ENCODE measurements at regions not wholly inside any gene's neighbourhood (a gene's known extent, or its start where the extent isn't known, plus 50 kb on each side); places are given as distances from the start of the nearest gene placed in this dataset.

DNA sequence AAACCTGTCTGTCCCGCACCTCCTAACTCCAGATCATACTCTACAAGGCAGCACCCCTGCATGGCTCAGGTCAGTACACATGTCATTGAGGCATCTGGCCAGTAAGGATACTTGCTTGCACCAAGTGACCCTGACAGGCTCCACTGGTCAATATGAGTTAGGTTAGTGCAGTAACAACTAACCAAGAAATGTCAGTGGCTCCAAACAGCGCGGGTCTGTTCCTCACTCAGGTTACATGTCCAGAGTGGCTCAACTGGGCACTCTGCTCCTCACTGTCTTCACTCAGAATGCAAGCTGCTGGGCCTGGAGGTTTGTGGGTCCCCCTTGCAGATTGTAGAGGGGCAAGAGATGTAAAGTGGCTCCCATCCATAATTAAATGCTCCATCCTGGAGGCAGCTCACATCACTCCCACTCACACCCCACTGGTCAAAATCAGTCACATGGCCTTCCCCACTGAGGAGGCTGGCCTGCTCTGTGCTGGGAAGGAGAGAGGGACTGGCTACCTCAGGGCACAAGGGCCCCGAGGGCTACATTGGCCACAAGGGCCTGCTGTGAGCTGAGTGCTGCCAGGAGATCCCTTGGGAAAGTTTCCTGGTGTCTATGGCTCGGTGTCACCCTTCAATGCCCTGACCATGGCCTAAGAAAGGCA is 109.1 kb upstream of the GDF10 start:
- Histone ChIP-seq H3K27me3 (no peaks in the 10 kb centered on the region), H3K4me1 (no peaks in the 10 kb centered on the region), H3K4me3 (no peak overlapping the region), H3K36me3 (no peaks in the 10 kb centered on the region), H3K27ac (no peak overlapping the region), H3K9me3 (no peaks in the 10 kb centered on the region)
- intact Hi-C loops (cut with DNase I) = no loop called here
- no peak for DNase-seq
- TF ChIP-seq POLR2AphosphoS5 (IDR thresholded peaks at IDR 0.05) (no peak), EP300 (IDR thresholded peaks at IDR 0.05) (no peak), POLR2A (IDR thresholded peaks at IDR 0.05) (no peak)
- TF ChIP-seq, protein P1, sequence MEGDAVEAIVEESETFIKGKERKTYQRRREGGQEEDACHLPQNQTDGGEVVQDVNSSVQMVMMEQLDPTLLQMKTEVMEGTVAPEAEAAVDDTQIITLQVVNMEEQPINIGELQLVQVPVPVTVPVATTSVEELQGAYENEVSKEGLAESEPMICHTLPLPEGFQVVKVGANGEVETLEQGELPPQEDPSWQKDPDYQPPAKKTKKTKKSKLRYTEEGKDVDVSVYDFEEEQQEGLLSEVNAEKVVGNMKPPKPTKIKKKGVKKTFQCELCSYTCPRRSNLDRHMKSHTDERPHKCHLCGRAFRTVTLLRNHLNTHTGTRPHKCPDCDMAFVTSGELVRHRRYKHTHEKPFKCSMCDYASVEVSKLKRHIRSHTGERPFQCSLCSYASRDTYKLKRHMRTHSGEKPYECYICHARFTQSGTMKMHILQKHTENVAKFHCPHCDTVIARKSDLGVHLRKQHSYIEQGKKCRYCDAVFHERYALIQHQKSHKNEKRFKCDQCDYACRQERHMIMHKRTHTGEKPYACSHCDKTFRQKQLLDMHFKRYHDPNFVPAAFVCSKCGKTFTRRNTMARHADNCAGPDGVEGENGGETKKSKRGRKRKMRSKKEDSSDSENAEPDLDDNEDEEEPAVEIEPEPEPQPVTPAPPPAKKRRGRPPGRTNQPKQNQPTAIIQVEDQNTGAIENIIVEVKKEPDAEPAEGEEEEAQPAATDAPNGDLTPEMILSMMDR (IDR thresholded peaks at IDR 0.05) = no peak
- WGBS, 2 donors = 88 to 89% methylated on average over 5 of the region's 5 CpGs

DNA sequence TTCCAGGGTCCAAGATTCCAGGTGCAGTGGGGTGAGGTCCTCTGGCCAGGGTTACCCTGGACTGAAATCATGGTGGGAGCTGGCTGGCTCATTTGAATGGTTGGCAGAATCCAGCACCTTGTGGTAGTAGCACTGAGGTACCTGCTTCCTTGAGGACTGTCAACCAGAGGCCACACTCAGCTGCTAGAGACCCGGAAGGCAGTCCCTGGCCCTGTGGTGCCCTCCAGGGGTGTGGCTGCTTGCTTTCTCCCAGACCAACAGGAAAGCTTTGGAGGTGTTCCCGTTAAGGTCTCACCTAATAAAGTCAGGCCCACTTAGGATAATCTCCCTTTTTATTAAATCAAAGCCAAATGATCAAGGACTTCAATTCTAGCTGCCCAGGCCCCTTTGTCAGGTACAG is 107.7 kb upstream of the GDF10 start:
- no peak overlapping the region for H3K4me3 ChIP-seq
- no peaks in the 10 kb centered on the region for H3K9me3 ChIP-seq
- intact Hi-C loops (cut with DNase I) = no loop called here
- 29 to 68% methylated on average over 2 of the region's 2 CpGs for WGBS, 2 donors
- no peaks in the 10 kb centered on the region for H3K27me3 ChIP-seq
- DNase-seq = no peak
- H3K27ac ChIP-seq = no peak overlapping the region
- H3K36me3 ChIP-seq = no peaks in the 10 kb centered on the region
- TF ChIP-seq EP300 (IDR thresholded peaks at IDR 0.05) (no peak), POLR2AphosphoS5 (IDR thresholded peaks at IDR 0.05) (no peak), POLR2A (IDR thresholded peaks at IDR 0.05) (no peak)
- TF ChIP-seq, protein P1 (IDR thresholded peaks at IDR 0.05) = no peak
- H3K4me1 ChIP-seq = no peaks in the 10 kb centered on the region

DNA sequence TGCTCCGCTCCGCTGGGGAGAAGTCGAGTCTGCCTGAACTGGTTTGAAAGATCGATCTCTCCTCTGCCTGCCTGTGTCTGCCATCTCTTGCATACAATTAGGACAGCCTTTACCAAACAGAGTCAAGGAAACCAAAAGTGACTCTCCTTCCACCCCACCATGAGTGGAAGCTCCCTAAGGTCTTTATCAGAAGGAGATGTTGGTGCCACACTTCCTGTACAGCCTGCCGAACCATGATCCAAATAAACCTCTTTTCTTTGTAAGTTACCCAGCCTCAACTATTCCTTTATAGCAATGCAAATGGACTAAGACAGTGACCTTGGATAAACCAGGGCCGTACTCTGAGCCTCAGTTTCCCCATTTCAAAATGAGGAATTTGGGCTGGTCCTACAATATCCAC is 106.3 kb upstream of the GDF10 start:
- Histone ChIP-seq H3K9me3 (no peaks in the 10 kb centered on the region), H3K36me3 (no peaks in the 10 kb centered on the region), H3K4me1 (peaks cover 0 to 3% (median 0%) of the 10 kb centered on the region in 4 donors), H3K27ac (no peak overlapping the region), H3K4me3 (no peak overlapping the region), H3K27me3 (no peaks in the 10 kb centered on the region)
- intact Hi-C loops (cut with DNase I) = no loop called here
- WGBS, 2 donors = 90 to 97% methylated on average over 6 of the region's 6 CpGs
- DNase-seq = no peak
- TF ChIP-seq, protein P1 (IDR thresholded peaks at IDR 0.05) = no peak
- no peak for TF ChIP-seq EP300 (IDR thresholded peaks at IDR 0.05)
- no peak for TF ChIP-seq POLR2AphosphoS5 (IDR thresholded peaks at IDR 0.05)
- no peak for TF ChIP-seq POLR2A (IDR thresholded peaks at IDR 0.05)

DNA sequence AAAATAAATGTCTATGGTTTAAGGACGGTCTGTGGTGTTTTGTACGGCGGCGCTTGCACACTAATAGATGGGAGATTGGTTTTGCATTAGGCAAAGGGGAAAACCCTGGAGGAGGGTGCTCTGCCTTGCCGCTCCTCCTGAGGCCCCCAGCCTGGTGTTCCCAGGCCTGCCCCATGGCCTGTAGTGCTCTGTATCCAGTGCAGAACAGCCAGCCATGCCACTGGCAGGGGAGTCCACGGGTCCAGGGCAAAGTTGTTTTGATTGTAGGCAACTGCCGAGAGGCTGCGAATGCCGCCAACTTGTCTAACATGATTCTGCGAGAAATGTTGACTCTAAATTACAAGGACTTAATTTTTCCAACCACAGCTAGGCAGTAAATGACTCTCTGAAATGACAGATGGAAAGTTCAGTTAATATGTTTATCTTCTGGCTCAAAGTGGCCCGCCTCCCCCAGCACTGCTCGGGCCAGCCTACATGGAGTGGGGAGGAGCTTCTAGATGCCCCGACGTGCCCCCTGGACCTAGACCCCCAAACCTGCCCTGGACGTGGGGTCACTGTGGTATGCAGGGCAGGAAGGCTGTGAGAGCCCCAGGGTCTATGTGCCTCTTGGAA is 104.6 kb upstream of the GDF10 start:
- Histone ChIP-seq H3K36me3 (no peaks in the 10 kb centered on the region), H3K4me3 (no peak overlapping the region), H3K9me3 (no peaks in the 10 kb centered on the region), H3K4me1 (peaks cover 0 to 5% (median 0%) of the 10 kb centered on the region in 4 donors), H3K27ac (no peak overlapping the region), H3K27me3 (no peaks in the 10 kb centered on the region)
- WGBS, 2 donors = 67 to 70% methylated on average over 15 of the region's 15 CpGs
- no peak for DNase-seq
- TF ChIP-seq POLR2A (IDR thresholded peaks at IDR 0.05) (no peak), EP300 (IDR thresholded peaks at IDR 0.05) (no peak)
- intact Hi-C loops (cut with DNase I) = no loop called here

DNA sequence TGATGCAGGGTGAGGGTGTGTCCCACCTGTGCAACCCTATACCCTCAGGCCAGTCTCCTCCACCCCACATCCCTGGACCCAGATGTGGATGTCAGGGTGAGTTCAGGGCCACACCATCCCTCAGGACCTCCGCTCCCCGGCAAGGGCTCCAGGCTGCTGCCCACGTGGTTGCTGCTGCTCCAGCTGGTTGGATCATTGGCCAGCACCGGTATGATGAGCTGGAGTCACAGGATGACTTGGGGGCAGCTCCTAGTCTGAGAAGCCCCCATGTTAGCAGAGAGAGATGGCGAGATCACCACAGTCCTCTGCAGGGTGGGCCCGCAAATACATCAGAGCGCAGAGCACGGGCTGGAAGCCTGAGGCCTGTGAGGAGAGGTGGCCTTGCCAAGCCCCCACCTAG is 103.3 kb upstream of the GDF10 start:
- no peak overlapping the region for H3K27ac ChIP-seq
- no peaks in the 10 kb centered on the region for H3K36me3 ChIP-seq
- H3K27me3 ChIP-seq = no peaks in the 10 kb centered on the region
- TF ChIP-seq POLR2A (IDR thresholded peaks at IDR 0.05) (no peak), POLR2AphosphoS5 (IDR thresholded peaks at IDR 0.05) (no peak)
- TF ChIP-seq, protein P1 (IDR thresholded peaks at IDR 0.05) = no peak
- 96% methylated on average over 8 of the region's 8 CpGs for WGBS, 2 donors
- DNase-seq = no peak
- no peak overlapping the region for H3K4me3 ChIP-seq
- intact Hi-C loops (cut with DNase I) = no loop called here
- peaks cover 0 to 5% (median 0%) of the 10 kb centered on the region in 4 donors for H3K4me1 ChIP-seq
- no peaks in the 10 kb centered on the region for H3K9me3 ChIP-seq

Data from sigmoid colon (tissue), 6 donors.